Naive thymus-derived CD4-positive, alpha-beta T cell (primary cell): ENCODE measurements at regions not wholly inside any gene's neighbourhood (a gene's known extent, or its start where the extent isn't known, plus 50 kb on each side); places are given as distances from the start of the nearest gene placed in this dataset.

Experiments used
- ATAC-seq: fragments of 150-1000 bp; cut with Tn5 transposase; 2 replicates; pipeline ENCODE4 v1.10.0; 2021; ENCODE audit warnings: mild to moderate bottlenecking, moderate library complexity
- CTCF ChIA-PET: fragments of 350-600 bp; sonication (Branson Sonifier 250); formaldehyde crosslinking; loops from one replicate; lab custom pipeline; 2021; ENCODE audit warnings: antibody characterized with exemption; lab: Charles Lee
- POLR2A ChIA-PET: fragments of 350-600 bp; sonication (Branson Sonifier 250); formaldehyde crosslinking; loops from one replicate; lab custom pipeline; 2021; ENCODE audit warnings: antibody characterized with exemption, inconsistent platforms; lab: Charles Lee
- DNase-seq, 9 donors: peaks; one replicate each; pipeline versions ENCODE4 v3.0.0 to v3.0.0-alpha.2; 2020 to 2022; ENCODE audit warnings: mixed read lengths in 1 of 9
- H3K27ac ChIP-seq: one replicate; pipeline ENCODE4 v1.7.0; 2013; ENCODE audit warnings: mild to moderate bottlenecking, low read depth, low read length, moderate library complexity
- H3K27me3 ChIP-seq, 2 donors: one replicate each; pipeline ENCODE4 v1.7.0; 2013; ENCODE audit warnings: low read length in 2 of 2, mild to moderate bottlenecking in 2 of 2, moderate library complexity in 2 of 2; ENCODE audit not compliant: control insufficient read depth in 2 of 2, insufficient read depth in 2 of 2
- H3K36me3 ChIP-seq, 3 experiments: 1 replicate in 2 of 3; 2 replicates in 1 of 3; pipeline ENCODE4 v1.7.0; 2013; ENCODE audit warnings: low read length in 3 of 3, mild to moderate bottlenecking in 3 of 3, moderate library complexity in 1 of 3; ENCODE audit not compliant: insufficient read depth in 3 of 3, control insufficient read depth in 2 of 3
- H3K4me1 ChIP-seq, 2 donors: one replicate each; pipeline ENCODE4 v1.7.0; 2013; ENCODE audit warnings: low read length in 2 of 2, mild to moderate bottlenecking in 2 of 2, moderate library complexity in 1 of 2; ENCODE audit not compliant: control insufficient read depth in 2 of 2, insufficient read depth in 2 of 2
- H3K4me3 ChIP-seq: 2 replicates; pipeline ENCODE4 v1.7.0; 2013; ENCODE audit warnings: mild to moderate bottlenecking, low read length
- H3K9me3 ChIP-seq, 3 experiments: 1 replicate in 2 of 3; 2 replicates in 1 of 3; pipeline ENCODE4 v1.7.0; 2013; ENCODE audit warnings: low read length in 3 of 3; ENCODE audit not compliant: control insufficient read depth in 2 of 3
- H3K27ac Mint-ChIP-seq, 9 donors: one replicate each; pipeline ENCODE4 v1.8.0; 2020 to 2022; ENCODE audit warnings: mixed read lengths in 9 of 9, mild to moderate bottlenecking in 8 of 9, moderate library complexity in 5 of 9, inconsistent platforms in 2 of 9
- H3K27me3 Mint-ChIP-seq, 5 donors: one replicate each; pipeline ENCODE4 v1.8.0; 2021 to 2022; ENCODE audit warnings: mixed read lengths in 5 of 5, mild to moderate bottlenecking in 1 of 5
- H3K36me3 Mint-ChIP-seq, 5 donors: one replicate each; pipeline ENCODE4 v1.8.0; 2020 to 2022; ENCODE audit warnings: mixed read lengths in 5 of 5, mild to moderate bottlenecking in 3 of 5, inconsistent platforms in 1 of 5
- H3K4me1 Mint-ChIP-seq, 7 donors: one replicate each; pipeline ENCODE4 v1.8.0; 2020 to 2022; ENCODE audit warnings: mixed read lengths in 7 of 7, mild to moderate bottlenecking in 3 of 7, inconsistent platforms in 1 of 7
- H3K4me3 Mint-ChIP-seq, 10 donors: one replicate each; pipeline ENCODE4 v1.8.0; 2020 to 2022; ENCODE audit warnings: mild to moderate bottlenecking in 10 of 10, mixed read lengths in 10 of 10, moderate library complexity in 6 of 10, inconsistent platforms in 2 of 10
- H3K9me3 Mint-ChIP-seq, 11 donors: one replicate each; pipeline ENCODE4 v1.8.0; 2020 to 2022; ENCODE audit warnings: mixed read lengths in 11 of 11, mild to moderate bottlenecking in 4 of 11, inconsistent platforms in 1 of 11, moderate library complexity in 1 of 11
- intact Hi-C, 2 donors: fragments of 100-400 bp; cut with micrococcal nuclease; formaldehyde crosslinking; loops; one replicate each; pipeline ENCODE4 v1.15.1; 2023

- Histone ChIP-seq H3K27ac (no peak overlapping the region), H3K4me1 (no peaks in the 10 kb centered on the region), H3K4me3 (no peak overlapping the region), H3K36me3 (no peaks in the 10 kb centered on the region), H3K27me3 (no peaks in the 10 kb centered on the region), H3K9me3 (no peaks in the 10 kb centered on the region)
- ATAC-seq (no peak), DNase-seq (no peak)
- POLR2A ChIA-PET: no interaction called here
- Mint-ChIP-seq H3K36me3 (no peaks in the 10 kb centered on the region), H3K9me3 (peaks cover 0 to 6% (median 3%) of the 10 kb centered on the region in 11 donors), H3K4me3 (no peak overlapping the region), H3K27me3 (no peaks in the 10 kb centered on the region), H3K4me1 (no peaks in the 10 kb centered on the region), H3K27ac (no peak overlapping the region)
- CTCF ChIA-PET: interaction anchor here (0.6 kb wide), 1 partner anchor 25 kb away, joined by 3 read pairs; no protein-coding TSS in a partner anchor
- intact Hi-C loops: no loop called here
Measured at GRCh38 chr3:25046911-25047771, 380.9 kb upstream of the RARB start.

- Mint-ChIP-seq H3K4me3 (no peak overlapping the region), H3K27ac (no peak overlapping the region), H3K27me3 (no peaks in the 10 kb centered on the region), H3K36me3 (no peaks in the 10 kb centered on the region), H3K4me1 (no peaks in the 10 kb centered on the region), H3K9me3 (peaks cover 0 to 11% (median 2%) of the 10 kb centered on the region in 11 donors)
- no peaks in the 10 kb centered on the region for H3K9me3 ChIP-seq
- intact Hi-C loops: no loop called here
- ATAC-seq (no peak), DNase-seq (no peak)
- ChIA-PET POLR2A (no interaction called here), CTCF (no interaction called here)
- H3K36me3 ChIP-seq: no peaks in the 10 kb centered on the region
- no peak overlapping the region for H3K4me3 ChIP-seq
- H3K4me1 ChIP-seq: no peaks in the 10 kb centered on the region
- no peaks in the 10 kb centered on the region for H3K27me3 ChIP-seq
- H3K27ac ChIP-seq: no peak overlapping the region
Measured at GRCh38 chr3:25049304-25049703, 378.8 kb upstream of the RARB start.

GRCh38 chr3:25053360-25053759, 374.7 kb upstream of the RARB start:
- POLR2A ChIA-PET: no interaction called here
- no peak overlapping the region for H3K27ac ChIP-seq
- no peaks in the 10 kb centered on the region for H3K27me3 Mint-ChIP-seq
- H3K27ac Mint-ChIP-seq: no peak overlapping the region
- no peaks in the 10 kb centered on the region for H3K36me3 ChIP-seq
- H3K4me3 ChIP-seq: no peak overlapping the region
- H3K4me1 ChIP-seq: no peaks in the 10 kb centered on the region
- no peaks in the 10 kb centered on the region for H3K9me3 ChIP-seq
- H3K27me3 ChIP-seq: no peaks in the 10 kb centered on the region
- H3K9me3 Mint-ChIP-seq: peaks cover 0 to 8% (median 0%) of the 10 kb centered on the region in 11 donors
- intact Hi-C loops: no loop called here
- ATAC-seq: no peak
- H3K36me3 Mint-ChIP-seq: no peaks in the 10 kb centered on the region
- no peaks in the 10 kb centered on the region for H3K4me1 Mint-ChIP-seq
- no peak for DNase-seq
- H3K4me3 Mint-ChIP-seq: no peak overlapping the region
- CTCF ChIA-PET: no interaction called here

GRCh38 chr3:25056036-25056755, 371.9 kb upstream of the RARB start:
- Histone ChIP-seq H3K27ac (no peak overlapping the region), H3K27me3 (no peaks in the 10 kb centered on the region), H3K9me3 (no peaks in the 10 kb centered on the region), H3K4me1 (no peaks in the 10 kb centered on the region), H3K36me3 (no peaks in the 10 kb centered on the region), H3K4me3 (no peak overlapping the region)
- Mint-ChIP-seq H3K27me3 (no peaks in the 10 kb centered on the region), H3K4me3 (no peak overlapping the region), H3K36me3 (no peaks in the 10 kb centered on the region), H3K4me1 (no peaks in the 10 kb centered on the region), H3K27ac (no peak overlapping the region), H3K9me3 (peaks cover 0 to 8% (median 0%) of the 10 kb centered on the region in 11 donors)
- intact Hi-C loops: no loop called here
- POLR2A ChIA-PET: no interaction called here
- CTCF ChIA-PET: no interaction called here
- ATAC-seq (no peak), DNase-seq (no peak)

GRCh38 chr3:25056803-25057351, 371.2 kb upstream of the RARB start:
- intact Hi-C loops: no loop called here
- no peaks in the 10 kb centered on the region for H3K9me3 ChIP-seq
- no peak overlapping the region for H3K27ac ChIP-seq
- H3K36me3 ChIP-seq: no peaks in the 10 kb centered on the region
- H3K9me3 Mint-ChIP-seq: peaks cover 0 to 8% (median 0%) of the 10 kb centered on the region in 11 donors
- H3K36me3 Mint-ChIP-seq: no peaks in the 10 kb centered on the region
- no peak overlapping the region for H3K4me3 Mint-ChIP-seq
- DNase-seq: no peak
- no peaks in the 10 kb centered on the region for H3K27me3 ChIP-seq
- POLR2A ChIA-PET: no interaction called here
- H3K27ac Mint-ChIP-seq: no peak overlapping the region
- H3K4me1 Mint-ChIP-seq: no peaks in the 10 kb centered on the region
- no peaks in the 10 kb centered on the region for H3K27me3 Mint-ChIP-seq
- H3K4me1 ChIP-seq: no peaks in the 10 kb centered on the region
- no peak overlapping the region for H3K4me3 ChIP-seq
- ATAC-seq: no peak
- CTCF ChIA-PET: no interaction called here

GRCh38 chr3:25057379-25057778, 370.7 kb upstream of the RARB start:
- no peaks in the 10 kb centered on the region for H3K27me3 ChIP-seq
- no peaks in the 10 kb centered on the region for H3K9me3 ChIP-seq
- DNase-seq (no peak), ATAC-seq (no peak)
- intact Hi-C loops: no loop called here
- no peak overlapping the region for H3K4me3 ChIP-seq
- no peaks in the 10 kb centered on the region for H3K36me3 ChIP-seq
- no peak overlapping the region for H3K27ac Mint-ChIP-seq
- no peak overlapping the region for H3K27ac ChIP-seq
- peaks cover 0 to 8% (median 0%) of the 10 kb centered on the region in 11 donors for H3K9me3 Mint-ChIP-seq
- H3K27me3 Mint-ChIP-seq: no peaks in the 10 kb centered on the region
- H3K4me1 Mint-ChIP-seq: no peaks in the 10 kb centered on the region
- no peaks in the 10 kb centered on the region for H3K36me3 Mint-ChIP-seq
- no peaks in the 10 kb centered on the region for H3K4me1 ChIP-seq
- ChIA-PET POLR2A (no interaction called here), CTCF (no interaction called here)
- H3K4me3 Mint-ChIP-seq: no peak overlapping the region
